HT1080 (cell line): ENCODE measurements at regions not wholly inside any gene's neighbourhood (a gene's known extent, or its start where the extent isn't known, plus 50 kb on each side); places are given as distances from the start of the nearest gene placed in this dataset.
"Not testable (repeated sequence)": the region's sequence is repeated elsewhere in the genome, so short reads cannot be mapped to it uniquely, and the experiment has no call there.

Experiments used
- DNase-seq: peaks from one replicate; pipeline ENCODE4 v3.0.0-alpha.2; 2015; ENCODE audit warnings: low read depth

DNA sequence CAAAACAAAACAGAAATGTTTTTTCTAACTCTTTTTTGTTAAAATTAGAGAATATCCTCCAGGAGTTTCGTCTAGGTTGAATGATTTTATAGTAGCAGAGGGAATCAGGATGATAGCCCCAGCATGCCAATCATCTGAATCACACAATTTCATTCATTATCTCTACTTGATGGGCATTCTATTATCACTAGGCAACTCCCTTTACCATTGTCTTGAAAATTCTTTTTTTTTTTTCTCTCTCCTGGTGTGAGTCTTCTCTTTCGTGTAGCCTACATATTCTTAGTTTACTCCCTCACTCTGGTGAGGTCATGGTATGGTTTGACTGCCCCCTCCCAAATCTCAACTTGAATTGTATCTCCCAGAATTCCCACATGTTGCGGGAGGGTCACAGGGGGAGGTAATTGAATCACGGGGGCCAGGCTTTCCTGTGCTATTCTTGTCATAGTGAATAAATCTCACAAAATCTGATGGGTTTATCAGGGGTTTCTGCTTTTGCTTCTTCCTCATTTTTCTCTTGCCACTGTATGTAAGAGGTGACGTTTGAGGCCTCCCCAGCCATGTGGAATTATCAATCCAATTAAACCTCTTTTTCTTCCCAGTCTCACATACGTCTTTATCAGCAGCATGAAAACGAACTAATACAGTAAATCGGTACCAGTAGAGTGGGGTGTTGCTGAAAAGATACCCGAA lies 105.0 kb downstream of the OTUD1 start:
- DNase-seq: no peak

DNA sequence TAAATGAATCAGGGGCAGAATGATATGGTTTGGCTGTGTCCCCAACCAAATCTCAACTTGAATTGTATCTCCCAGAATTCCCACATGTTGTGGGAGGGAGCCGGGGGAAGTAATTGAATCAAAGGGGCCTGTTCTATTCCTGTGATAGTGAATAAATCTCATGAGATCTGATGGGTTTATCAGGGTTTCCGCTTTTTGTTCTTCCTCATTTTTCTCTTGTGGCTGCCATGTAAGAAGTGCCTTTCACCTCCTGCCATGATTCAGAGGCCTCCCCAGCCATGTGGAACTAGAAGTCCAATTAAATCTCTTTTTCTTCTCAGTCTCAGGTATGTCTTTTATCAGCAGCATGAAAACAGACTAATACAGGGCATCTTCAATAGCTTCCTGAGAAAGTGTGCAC lies 107.0 kb downstream of the OTUD1 start:
- not testable (repeated sequence) for DNase-seq

DNA sequence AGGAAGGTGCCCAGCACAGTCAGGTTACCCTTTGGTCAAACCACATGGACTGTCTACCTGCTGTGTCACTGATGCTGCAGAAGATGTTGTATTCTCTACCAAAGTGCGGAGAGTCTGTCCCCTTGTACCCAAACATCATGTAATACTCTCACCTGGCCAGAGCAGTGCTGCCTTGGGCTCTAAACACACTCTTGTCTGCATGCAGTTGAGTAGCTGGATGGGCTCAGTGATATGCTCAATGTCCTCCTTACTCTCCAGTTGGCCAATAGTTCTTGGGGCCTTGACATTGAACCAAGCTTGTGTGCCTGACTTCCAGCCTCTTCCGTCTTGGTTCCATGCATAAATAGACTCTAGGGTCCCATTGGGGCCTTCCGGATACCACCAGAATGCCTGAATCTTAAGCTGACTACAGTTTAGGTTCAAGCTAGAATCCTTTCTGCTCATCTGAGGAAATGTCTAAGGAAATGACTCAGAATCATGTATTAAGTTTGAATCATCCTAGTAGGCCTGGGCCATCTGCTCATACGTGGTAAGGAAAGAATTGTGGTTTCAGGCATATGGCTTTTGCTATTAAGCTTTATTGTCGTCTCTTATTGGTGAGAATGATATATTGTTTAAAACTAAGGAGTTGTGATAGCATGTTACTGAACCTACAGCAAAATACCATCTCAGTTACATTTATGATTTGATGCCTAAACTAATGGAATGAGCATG lies 118.0 kb downstream of the OTUD1 start:
- DNase-seq: peak; percentile 89

DNA sequence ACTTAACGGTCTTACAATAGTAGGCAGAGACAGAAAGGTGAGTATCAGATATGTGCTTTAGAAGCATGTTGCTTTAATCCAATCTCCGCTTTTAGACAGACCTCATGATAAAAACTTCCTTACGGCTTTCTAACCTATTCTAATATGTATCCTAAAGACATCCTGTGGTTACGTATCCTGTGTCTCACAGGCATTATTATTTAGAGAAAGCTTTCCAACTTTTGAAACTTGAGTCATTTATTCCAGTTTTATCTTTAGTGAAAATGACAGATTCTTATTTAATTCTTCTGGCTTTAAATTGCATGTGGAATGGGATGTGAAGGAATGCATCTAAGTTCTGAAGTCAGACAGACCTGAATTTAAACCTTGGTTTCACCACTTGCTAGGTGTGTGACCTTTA lies 118.9 kb downstream of the OTUD1 start:
- no peak for DNase-seq

DNA sequence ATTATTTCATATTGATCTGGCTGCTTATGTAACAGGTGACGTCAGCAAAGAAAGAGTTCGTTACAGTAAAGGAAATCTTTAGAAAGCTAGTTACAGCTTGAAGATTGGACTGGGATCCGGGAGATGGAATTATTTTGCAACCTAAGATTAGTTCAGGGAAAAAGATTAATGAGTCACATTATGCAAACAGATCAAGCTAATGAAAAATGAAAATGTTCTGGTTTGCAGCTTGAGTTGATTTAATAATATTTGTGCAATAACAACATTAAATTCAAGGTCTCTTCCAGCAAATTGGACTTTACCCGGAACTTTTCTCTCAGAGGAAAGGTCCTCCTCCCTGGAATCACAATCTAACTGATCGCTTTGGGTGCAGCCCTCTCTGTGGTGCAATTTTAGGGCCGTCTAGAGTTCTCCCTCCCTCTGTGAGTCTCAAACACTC lies 119.5 kb downstream of the OTUD1 start:
- no peak for DNase-seq

DNA sequence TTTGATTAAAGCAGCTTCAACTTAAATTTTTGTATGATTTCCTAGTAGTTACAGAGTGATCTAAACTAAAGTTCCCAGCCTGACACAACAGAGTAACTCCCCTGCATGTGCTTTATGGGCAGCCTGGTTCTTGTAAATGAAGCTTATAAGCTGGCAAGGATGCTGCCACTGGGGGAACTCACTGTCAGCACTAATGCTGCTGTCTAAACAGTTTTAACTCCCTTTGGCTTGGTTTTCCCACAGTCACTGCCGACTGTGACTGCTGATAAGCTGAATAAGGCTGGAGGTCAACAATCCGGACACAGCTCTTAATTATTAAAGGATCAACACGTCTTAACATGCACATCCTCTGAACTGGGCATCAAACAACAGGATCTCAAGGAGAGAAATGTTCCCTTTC lies 130.1 kb downstream of the OTUD1 start:
- no peak for DNase-seq

DNA sequence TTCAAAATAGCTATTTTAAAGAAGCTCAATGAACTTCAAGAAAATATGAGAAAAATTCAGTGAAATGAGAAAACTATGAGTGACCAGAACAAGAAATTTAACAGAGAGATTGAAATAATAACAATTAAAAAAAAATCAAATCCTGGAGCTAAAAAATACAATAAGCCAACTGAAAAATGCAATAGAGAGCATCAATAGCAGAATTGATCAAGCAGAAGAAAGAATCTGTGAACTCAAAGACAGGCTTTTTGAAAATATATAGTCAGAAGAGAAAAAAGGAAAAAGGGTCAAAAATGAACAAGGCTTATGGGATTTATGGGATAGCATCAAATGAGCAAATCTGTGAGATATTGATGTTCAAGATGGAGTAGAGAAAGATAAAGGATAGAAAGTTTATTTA lies 133.0 kb downstream of the OTUD1 start:
- no peak for DNase-seq

DNA sequence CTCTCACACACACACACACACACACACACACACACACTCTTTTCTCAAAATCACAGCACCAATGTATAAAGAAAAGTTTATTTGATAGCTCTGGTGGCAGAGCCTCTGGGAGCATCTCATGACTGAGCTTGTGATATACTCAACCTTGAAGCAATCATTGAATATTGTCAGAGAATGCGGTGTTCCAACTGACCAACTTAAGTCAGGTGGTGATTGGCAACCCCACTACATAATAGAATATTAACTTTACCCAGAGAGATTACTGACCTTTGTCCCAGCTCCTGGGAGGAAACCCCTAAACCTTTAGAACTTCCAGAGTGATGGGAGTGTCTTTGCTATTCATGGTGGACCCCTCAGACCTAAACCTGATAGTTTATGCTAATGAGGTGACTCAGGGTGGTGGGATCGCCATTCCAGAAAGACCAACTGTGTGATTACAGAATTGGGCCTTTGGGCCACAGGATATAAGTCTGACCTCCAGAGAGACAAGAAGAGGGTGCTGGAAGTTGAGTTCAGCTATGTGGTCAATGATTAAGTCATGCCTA lies 143.1 kb downstream of the OTUD1 start:
- DNase-seq: no peak

DNA sequence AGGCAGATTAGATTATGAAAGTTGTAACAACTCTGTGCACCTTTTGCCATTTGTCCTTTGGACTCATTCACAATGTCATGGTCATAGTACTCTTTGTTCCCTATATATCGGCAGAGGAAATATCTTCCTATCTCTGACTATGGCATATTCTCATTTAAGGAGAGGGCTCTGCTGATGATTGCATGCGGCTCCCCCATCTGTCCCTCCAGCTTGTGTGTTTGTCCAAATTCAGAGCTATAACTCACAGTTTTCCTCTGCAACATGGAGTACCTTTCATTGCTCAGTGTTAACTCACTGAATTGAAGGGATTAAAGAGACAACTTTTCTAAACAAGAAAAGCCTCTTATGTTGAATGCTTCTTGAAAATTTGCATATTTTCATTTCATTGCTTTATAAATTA lies 145.5 kb downstream of the OTUD1 start:
- DNase-seq: no peak

DNA sequence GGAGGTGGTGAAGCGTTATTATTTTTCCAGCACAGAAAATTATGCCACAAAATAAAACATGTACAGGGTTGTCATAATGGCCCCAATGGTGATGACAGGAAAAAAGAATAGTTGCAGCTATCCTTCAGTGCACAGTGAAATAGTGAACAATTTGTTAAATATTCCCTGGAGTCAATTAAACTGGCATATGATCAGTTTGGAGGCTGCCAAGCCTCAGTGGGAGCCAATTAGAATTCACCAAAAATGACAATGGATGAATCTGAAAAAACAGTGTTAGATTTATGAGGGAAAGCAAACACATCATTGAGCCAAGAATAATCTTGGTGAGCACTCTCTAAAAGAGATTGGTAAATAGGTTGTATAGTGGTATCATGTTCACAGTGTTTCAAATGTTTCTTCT lies 146.3 kb downstream of the OTUD1 start:
- no peak for DNase-seq

DNA sequence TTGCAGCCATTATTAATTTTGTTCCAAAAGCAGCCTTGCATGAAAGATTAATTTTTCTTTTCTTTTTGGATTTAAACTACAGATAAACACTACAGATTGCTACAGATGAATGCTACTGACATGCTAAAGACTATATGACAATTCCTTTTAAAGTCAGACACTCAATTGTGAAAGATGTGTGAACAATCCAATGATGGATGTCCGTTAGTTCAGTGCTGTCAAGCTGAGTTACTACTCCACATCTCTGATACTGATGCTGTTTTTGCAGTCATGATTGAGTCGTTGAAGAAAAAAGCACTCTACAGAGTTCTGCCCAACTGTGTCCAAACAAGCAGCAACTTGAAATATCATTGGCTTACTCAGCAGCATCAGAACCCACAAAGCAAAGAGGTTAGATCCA lies 146.8 kb downstream of the OTUD1 start:
- DNase-seq: no peak

DNA sequence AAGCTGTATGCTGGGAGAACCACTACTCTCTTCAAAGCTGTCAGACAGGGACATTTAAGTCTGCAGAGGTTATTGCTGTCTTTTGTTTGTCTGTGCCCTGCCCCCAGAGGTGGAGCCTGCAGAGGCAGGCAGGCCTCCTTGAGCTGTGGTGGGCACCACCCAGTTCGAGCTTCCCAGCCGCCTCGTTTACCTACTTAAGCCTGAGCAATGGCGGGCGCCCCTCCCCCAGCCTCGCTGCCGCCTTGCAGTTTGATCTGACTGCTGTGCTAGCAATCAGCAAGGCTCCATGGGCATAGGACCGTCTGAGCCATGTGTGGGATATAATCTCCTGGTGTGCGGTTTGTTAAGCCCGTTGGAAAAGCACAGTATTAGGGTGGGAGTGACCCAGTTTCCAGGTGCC lies 156.4 kb downstream of the OTUD1 start:
- not testable (repeated sequence) for DNase-seq

DNA sequence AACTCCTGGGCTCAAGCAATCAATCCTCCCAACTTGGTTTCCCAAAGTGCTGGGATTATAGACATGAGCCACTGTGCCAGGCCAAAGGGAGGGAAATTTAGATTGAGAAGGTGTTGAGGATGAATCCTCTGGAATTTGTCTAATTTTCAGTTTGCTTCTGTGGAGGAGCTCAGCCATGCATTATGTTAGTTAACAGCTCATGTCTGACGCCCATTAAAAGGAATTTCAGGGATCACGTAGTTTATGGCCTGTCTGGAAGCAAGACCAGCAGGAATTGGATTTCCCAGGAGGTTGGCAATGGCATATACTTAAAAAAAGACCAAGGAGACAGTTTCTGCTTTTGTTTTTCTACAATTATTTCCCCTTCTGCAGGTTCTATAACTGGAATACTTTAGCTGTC lies 165.7 kb downstream of the OTUD1 start:
- DNase-seq: no peak

DNA sequence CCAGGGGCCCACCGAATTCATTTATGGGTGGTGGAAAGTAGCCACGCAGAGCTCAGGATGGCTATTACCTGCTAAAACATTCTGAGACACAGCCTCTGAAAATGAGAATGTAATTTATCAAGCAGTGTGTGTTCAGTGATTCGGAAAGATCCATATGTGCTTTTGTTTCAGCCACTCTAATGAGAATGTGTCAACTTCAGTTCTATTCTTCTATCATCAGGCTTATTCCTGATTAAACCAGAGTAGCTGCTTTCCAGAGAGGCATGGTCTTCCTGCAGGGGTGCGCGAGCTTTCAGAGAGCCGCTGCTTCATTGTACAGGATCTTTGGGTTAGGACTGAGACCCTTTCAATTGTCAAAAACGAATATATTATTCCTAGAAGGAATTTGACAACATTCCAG lies 167.6 kb downstream of the OTUD1 start:
- no peak for DNase-seq

DNA sequence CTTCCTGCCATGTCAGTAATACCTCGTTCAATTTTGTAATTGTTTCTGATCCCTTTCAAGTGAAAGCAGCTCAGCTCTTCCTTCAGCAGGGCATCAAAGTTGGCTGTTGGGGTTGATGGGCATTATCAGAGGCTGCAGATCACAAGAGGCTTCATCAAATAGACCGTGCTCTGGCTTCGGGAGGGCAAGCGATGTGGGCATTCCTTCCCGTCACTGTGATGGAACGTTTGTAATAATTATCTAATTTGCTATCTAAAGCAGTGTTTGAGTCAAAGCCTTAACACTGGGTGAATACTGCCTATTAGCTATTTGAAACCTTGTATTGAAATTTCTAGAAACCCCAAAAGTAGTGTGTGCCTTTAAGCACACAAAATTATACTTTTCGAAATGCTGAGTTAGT lies 170.1 kb downstream of the OTUD1 start:
- no peak for DNase-seq

DNA sequence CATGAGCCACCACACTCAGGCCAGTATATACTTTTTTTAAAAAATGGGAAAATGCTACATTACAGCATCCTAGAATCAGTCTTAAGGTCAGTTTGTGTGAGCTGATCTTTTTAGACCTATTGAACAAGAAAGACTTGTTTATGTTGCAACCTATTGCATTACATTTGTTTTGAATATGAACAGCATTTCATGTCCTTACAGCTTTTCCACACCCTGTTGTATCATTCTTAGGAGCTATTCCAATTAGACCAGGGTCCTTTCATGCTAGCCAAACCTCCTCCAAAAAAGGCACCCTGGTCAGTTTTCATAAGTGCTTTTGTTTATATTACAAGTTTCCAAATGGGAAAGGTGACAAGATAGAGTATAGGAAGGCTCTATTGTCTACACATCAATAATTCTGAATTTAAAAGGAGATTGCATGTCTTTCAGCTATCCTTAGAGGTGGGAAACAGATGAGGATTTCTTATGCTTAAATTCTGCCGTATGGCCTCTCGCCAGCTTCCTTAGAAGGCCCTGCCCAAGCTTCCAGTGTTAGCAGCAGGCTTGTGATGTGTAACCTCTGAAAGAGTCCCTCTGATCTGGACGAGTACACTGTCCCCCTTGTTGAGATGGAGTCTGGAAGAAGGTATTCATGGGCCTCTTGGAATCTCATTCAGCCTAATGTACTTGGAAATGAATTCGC lies 171.9 kb downstream of the OTUD1 start:
- DNase-seq: no peak

DNA sequence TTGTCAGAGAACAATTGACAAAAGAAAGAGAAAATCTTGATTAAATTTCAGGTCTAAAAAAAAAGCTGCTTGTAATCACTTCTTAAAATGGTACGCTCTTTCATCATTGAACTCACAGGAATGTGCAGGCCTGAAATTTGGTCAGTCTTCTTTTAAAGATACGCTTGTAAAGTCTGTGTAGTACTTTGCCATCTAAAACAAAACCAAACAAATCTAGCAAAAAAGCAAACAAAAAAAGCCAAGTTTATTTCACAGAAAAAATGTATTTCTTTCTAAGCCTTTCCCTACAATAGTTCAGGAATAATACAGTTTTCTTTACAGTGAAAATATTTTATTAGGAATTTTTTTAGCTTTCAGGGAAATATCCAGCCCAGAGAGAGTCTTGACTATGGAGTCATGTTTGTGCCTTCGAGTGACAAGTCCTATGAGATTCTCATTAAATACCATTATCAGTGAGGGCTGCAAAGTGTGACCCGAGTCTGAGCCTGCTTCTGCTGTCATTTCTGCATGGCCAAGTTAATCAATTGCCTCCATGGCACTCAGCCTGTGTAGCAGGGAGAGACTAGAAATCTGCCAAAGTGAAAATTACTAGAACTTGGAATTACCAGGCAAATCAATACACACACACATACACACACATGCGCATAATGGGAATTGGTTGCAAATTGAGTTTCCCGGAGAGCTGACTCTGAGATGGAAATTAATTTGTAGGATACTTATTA lies 172.6 kb downstream of the OTUD1 start:
- no peak for DNase-seq

DNA sequence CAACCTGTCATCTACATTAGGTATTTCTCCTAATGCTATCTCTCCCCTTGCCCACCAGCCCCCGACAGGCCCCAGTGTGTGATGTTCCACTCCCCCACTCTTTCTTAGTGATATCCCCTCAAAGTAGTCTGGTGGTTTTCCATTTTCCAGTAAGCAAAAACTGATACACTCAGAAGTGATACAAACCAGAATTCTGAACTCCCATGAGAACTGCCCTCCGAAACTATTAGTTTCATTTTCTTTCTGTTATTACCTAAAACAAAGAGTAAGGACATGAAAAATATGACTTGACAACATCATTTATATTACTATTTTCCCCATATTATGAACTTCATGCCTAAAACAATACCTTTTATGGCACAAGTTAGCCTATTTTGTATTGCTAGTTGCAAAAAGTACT lies 175.0 kb downstream of the OTUD1 start:
- no peak for DNase-seq

DNA sequence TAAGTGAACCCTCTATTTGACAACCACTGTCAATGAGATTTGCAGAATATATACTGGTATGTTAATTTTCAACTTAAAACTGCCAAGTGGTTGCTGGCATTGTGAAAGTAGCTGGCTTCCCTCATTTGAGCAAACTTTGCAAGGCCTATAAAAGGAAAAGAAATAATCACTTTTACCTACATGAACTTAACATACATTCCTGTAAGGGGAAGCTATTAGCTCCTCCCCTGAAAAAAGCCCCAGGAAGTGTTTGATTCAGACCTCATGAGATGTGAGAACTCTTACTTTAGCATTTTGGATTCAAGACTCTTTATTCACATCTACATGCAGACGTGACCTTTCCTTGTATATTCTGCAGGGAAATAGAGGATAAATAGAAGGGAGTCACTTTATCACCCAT lies 175.6 kb downstream of the OTUD1 start:
- no peak for DNase-seq

DNA sequence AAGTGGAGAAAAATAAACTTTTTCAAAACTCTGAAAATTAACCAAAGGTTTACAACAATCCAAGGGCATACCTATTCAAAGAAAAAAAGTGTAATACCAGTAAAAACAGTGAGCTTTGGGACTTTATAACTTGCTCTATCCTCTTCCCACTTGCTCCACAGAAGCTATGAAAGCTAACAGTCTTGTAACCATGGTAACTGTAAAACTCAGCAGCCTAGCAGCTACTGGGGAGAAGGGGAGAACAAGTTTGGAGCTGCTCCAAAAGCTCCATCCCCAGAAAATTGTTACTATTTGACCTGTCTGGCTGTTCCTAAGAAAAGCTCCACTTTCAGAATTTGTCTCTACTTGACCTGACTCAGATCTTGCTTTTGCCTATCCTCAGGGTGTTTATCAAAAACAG lies 191.5 kb downstream of the OTUD1 start:
- DNase-seq: no peak

DNA sequence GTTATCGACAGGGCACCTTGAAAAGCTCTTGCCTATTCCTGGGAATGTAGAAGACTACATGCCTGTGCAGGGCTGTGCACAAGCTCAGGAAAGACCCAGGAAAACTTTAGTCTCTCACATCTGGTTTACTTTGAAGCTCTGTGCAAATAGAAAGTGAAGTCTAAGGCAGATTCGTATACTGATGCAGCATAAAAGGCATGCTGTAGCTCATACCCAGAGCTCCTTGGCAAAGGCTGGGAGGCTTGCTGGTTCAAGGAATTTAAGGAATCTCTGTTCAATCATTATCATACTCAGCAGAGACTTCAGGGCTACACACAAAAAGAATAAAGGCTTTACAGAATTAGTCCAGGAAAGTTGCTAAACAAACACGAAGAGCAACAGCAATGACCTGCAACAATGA lies 192.0 kb downstream of the OTUD1 start:
- no peak for DNase-seq
